Neural cell (in vitro differentiated cells): ENCODE measurements at regions not wholly inside any gene's neighbourhood (a gene's known extent, or its start where the extent isn't known, plus 50 kb on each side); places are given as distances from the start of the nearest gene placed in this dataset.
"Not testable (repeated sequence)": the region's sequence is repeated elsewhere in the genome, so short reads cannot be mapped to it uniquely, and the experiment has no call there.

ENCODE experiments used
- EP300 ChIP-seq: fragments of 450-650 bp; conservative IDR thresholded peaks from 2 replicates; pipeline ENCODE4 v1.6.1; 2014; ENCODE audit warnings: antibody characterized with exemption, mild to moderate bottlenecking, moderate library complexity; ENCODE audit not compliant: poor library complexity, severe bottlenecking
- RAD21 ChIP-seq: fragments of 450-650 bp; conservative IDR thresholded peaks from 2 replicates; pipeline ENCODE4 v1.6.1; 2014; ENCODE audit warnings: antibody characterized with exemption, mild to moderate bottlenecking, moderate library complexity
- TAF1 ChIP-seq: IDR thresholded peaks from 2 replicates; pipeline ENCODE4 v1.6.1; 2012; ENCODE audit warnings: low read depth
- TF ChIP-seq, protein P1 (sequence below): fragments of 450-650 bp; IDR thresholded peaks from 2 replicates; pipeline ENCODE4 v1.5.1; 2014; ENCODE audit warnings: antibody characterized with exemption, mild to moderate bottlenecking, moderate library complexity; ENCODE audit not compliant: poor library complexity, severe bottlenecking

DNA sequence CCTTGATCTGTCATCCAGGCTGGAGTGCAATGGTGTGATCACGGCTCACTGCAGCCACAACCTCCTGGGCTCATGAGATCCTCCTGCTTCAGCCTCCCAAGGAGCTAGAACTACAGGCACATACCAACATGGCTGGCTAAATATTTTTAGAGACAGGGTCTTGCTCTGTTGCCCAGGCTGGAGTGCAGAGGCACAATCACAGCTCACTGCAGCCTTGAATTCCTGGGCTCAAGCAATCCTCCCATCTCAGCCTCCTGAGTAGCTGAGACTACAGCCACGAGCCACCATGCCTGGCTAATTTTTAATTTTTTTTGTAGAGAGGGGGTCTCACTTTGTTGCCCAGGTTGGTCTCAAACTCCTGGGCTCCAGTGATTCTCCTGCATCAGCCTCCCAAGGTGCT, 106.3 kb upstream of the ZNF536 start:
- TF ChIP-seq, protein P1, sequence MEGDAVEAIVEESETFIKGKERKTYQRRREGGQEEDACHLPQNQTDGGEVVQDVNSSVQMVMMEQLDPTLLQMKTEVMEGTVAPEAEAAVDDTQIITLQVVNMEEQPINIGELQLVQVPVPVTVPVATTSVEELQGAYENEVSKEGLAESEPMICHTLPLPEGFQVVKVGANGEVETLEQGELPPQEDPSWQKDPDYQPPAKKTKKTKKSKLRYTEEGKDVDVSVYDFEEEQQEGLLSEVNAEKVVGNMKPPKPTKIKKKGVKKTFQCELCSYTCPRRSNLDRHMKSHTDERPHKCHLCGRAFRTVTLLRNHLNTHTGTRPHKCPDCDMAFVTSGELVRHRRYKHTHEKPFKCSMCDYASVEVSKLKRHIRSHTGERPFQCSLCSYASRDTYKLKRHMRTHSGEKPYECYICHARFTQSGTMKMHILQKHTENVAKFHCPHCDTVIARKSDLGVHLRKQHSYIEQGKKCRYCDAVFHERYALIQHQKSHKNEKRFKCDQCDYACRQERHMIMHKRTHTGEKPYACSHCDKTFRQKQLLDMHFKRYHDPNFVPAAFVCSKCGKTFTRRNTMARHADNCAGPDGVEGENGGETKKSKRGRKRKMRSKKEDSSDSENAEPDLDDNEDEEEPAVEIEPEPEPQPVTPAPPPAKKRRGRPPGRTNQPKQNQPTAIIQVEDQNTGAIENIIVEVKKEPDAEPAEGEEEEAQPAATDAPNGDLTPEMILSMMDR = not testable (repeated sequence)
- TF ChIP-seq EP300, RAD21, TAF1: not testable (repeated sequence)
